ENCODE measurements at regions not wholly inside any gene's neighbourhood (a gene's known extent, or its start where the extent isn't known, plus 50 kb on each side); places are given as distances from the start of the nearest gene placed in this dataset.
"Not testable (repeated sequence)": the region's sequence is repeated elsewhere in the genome, so short reads cannot be mapped to it uniquely, and the experiment has no call there.

- no peaks in the 10 kb centered on the region for H3K9me3 Mint-ChIP-seq
- no peak overlapping the region for H3K27ac Mint-ChIP-seq
- H3K4me3 Mint-ChIP-seq: no peak overlapping the region
- ATAC-seq: no peak
- H3K36me3 Mint-ChIP-seq: no peaks in the 10 kb centered on the region
- no peak for DNase-seq (ENCODE audit: low spot score in 2 of 2)
- H3K4me1 Mint-ChIP-seq: no peaks in the 10 kb centered on the region
Observed at GRCh38 chr4:72663828-72664227, 94.8 kb upstream of the ADAMTS3 start.

GRCh38 chr4:72661830-72662229 lies 92.8 kb upstream of the ADAMTS3 start:
- Mint-ChIP-seq H3K4me3 (no peak overlapping the region), H3K4me1 (no peaks in the 10 kb centered on the region), H3K9me3 (no peaks in the 10 kb centered on the region), H3K36me3 (no peaks in the 10 kb centered on the region), H3K27ac (no peak overlapping the region)
- ATAC-seq: no peak
- no peak for DNase-seq (ENCODE audit: low spot score in 2 of 2)

GRCh38 chr4:72641611-72642010 lies 72.6 kb upstream of the ADAMTS3 start:
- Mint-ChIP-seq H3K4me3 (no peak overlapping the region), H3K9me3 (no peaks in the 10 kb centered on the region), H3K27ac (no peak overlapping the region), H3K36me3 (no peaks in the 10 kb centered on the region), H3K4me1 (no peaks in the 10 kb centered on the region)
- no peak for ATAC-seq
- DNase-seq (ENCODE audit: low spot score in 2 of 2): no peak

- H3K4me1 Mint-ChIP-seq; H3K9me3 Mint-ChIP-seq; H3K27ac Mint-ChIP-seq; H3K4me3 Mint-ChIP-seq; H3K36me3 Mint-ChIP-seq; ATAC-seq; DNase-seq (ENCODE audit: low spot score in 2 of 2): not testable (repeated sequence)
Observed at GRCh38 chr4:72636866-72637265, 67.8 kb upstream of the ADAMTS3 start.

GRCh38 chr4:72635931-72636330 lies 66.9 kb upstream of the ADAMTS3 start:
- ATAC-seq; H3K4me3 Mint-ChIP-seq; DNase-seq (ENCODE audit: low spot score in 2 of 2); H3K27ac Mint-ChIP-seq; H3K9me3 Mint-ChIP-seq; H3K36me3 Mint-ChIP-seq; H3K4me1 Mint-ChIP-seq: not testable (repeated sequence)

GRCh38 chr4:72632253-72632652 lies 63.2 kb upstream of the ADAMTS3 start:
- not testable (repeated sequence) for H3K4me1 Mint-ChIP-seq; H3K27ac Mint-ChIP-seq; H3K4me3 Mint-ChIP-seq; DNase-seq (ENCODE audit: low spot score in 2 of 2); H3K9me3 Mint-ChIP-seq; H3K36me3 Mint-ChIP-seq; ATAC-seq

- H3K4me3 Mint-ChIP-seq: no peak overlapping the region
- H3K4me1 Mint-ChIP-seq: no peaks in the 10 kb centered on the region
- ATAC-seq (no peak), DNase-seq (ENCODE audit: low spot score in 2 of 2) (no peak)
- peaks cover 6% of the 10 kb centered on the region for H3K9me3 Mint-ChIP-seq
- H3K27ac Mint-ChIP-seq: no peak overlapping the region
- no peaks in the 10 kb centered on the region for H3K36me3 Mint-ChIP-seq
Observed at GRCh38 chr4:72631296-72631695, 62.3 kb upstream of the ADAMTS3 start.

GRCh38 chr4:72629540-72629939 lies 60.5 kb upstream of the ADAMTS3 start:
- no peaks in the 10 kb centered on the region for H3K4me1 Mint-ChIP-seq
- H3K4me3 Mint-ChIP-seq: no peak overlapping the region
- no peak overlapping the region for H3K27ac Mint-ChIP-seq
- H3K36me3 Mint-ChIP-seq: no peaks in the 10 kb centered on the region
- peaks cover 3% of the 10 kb centered on the region for H3K9me3 Mint-ChIP-seq
- no peak for DNase-seq (ENCODE audit: low spot score in 2 of 2)
- ATAC-seq: no peak

- no peak overlapping the region for H3K27ac Mint-ChIP-seq
- H3K36me3 Mint-ChIP-seq: no peaks in the 10 kb centered on the region
- no peak overlapping the region for H3K4me3 Mint-ChIP-seq
- DNase-seq (ENCODE audit: low spot score in 2 of 2): no peak
- H3K4me1 Mint-ChIP-seq: no peaks in the 10 kb centered on the region
- ATAC-seq: peak; percentile 31
- peaks cover 3% of the 10 kb centered on the region for H3K9me3 Mint-ChIP-seq
Observed at GRCh38 chr4:72627723-72628122, 58.7 kb upstream of the ADAMTS3 start.
